ENCODE measurements at regions not wholly inside any gene's neighbourhood (a gene's known extent, or its start where the extent isn't known, plus 50 kb on each side); places are given as distances from the start of the nearest gene placed in this dataset.

DNA sequence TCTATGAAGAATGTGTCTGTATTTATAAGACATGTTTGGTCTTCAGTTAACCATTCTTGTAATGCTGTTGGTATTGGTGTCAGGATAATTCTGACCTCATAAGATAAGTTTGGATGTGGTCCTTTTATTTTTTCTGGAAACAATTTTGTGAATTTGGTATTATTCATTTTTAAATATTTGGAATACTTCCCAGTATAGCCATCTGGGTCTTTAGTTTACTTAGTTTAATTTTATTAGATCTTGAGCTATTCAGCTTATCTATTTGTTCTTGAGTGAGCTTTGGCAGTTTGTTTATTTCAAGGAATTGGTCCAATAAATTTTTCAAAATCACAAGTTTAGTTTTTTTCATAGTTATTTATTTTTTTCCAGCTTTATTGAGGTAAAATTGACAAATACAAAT is 335.4 kb upstream of the PCDH20 start:
- H3K36me3 ChIP-seq (ENCODE audit: control insufficient read depth, insufficient read depth, low read length) = no peaks in the 10 kb centered on the region
- no peak overlapping the region for H2BK5ac ChIP-seq (ENCODE audit: low read depth, low read length, poor library complexity, severe bottlenecking)
- H3K56ac ChIP-seq (ENCODE audit: extremely low read depth, insufficient read depth, low read length) = no peak overlapping the region
- no peak overlapping the region for H2BK15ac ChIP-seq (ENCODE audit: low read depth, low read length)
- POLR2A ChIA-PET (ENCODE audit: unreplicated experiment) = no interaction called here
- H2BK120ac ChIP-seq (ENCODE audit: low read depth, low read length) = no peak overlapping the region
- no peaks in the 10 kb centered on the region for H3K27me3 ChIP-seq (ENCODE audit: control insufficient read depth, insufficient read depth, low read length)
- no peak overlapping the region for H3K9ac ChIP-seq (ENCODE audit: low read depth, low read length)
- no peaks in the 10 kb centered on the region for H4K20me1 ChIP-seq (ENCODE audit: insufficient read depth, low read length)
- intact Hi-C loops (cut with micrococcal nuclease) (no loop called here), dilution Hi-C loops (cut with HindIII; ENCODE audit: low sequenced_read_pairs, unreplicated experiment) (no loop called here), in situ Hi-C loops (cut with MboI; ENCODE audit: low sequenced_read_pairs) (no loop called here)
- H3K4me2 ChIP-seq (ENCODE audit: low read depth, low read length) = no peak overlapping the region
- no peaks in the 10 kb centered on the region for H3K79me1 ChIP-seq (ENCODE audit: low read depth in 1 of 2, low read length in 2 of 2)
- H3K9me1 ChIP-seq (ENCODE audit: insufficient read depth, low read length) = no peaks in the 10 kb centered on the region
- H3K4me1 ChIP-seq (ENCODE audit: control insufficient read depth, insufficient read depth, low read length) = no peaks in the 10 kb centered on the region
- H3K4me3 ChIP-seq (ENCODE audit: insufficient read depth, low read depth, low read length) = no peak overlapping the region
- BruUV-seq (replicated peaks) = no TSS peak
- CTCF ChIA-PET = interaction anchor here (0.6 kb wide), 1 partner anchor 111 kb away, joined by 3 read pairs; no protein-coding TSS in a partner anchor
- no peak overlapping the region for H3K18ac ChIP-seq (ENCODE audit: low read depth, low read length)
- no peak for TF ChIP-seq ELK1 (IDR thresholded peaks at IDR 0.05; ENCODE audit: borderline replicate concordance, low read depth, low read length)
- TF ChIP-seq NFE2L2 (IDR thresholded peaks at IDR 0.05; ENCODE audit: low read depth, low read length) = no peak
- TF ChIP-seq FOS (IDR thresholded peaks at IDR 0.05; ENCODE audit: low read depth, low read length) = no peak
- no peak for TF ChIP-seq MXI1 (IDR thresholded peaks at IDR 0.05; ENCODE audit: borderline replicate concordance, low read depth, low read length)
- H2BK20ac ChIP-seq (ENCODE audit: low read depth, low read length) = no peak overlapping the region
- H2AK5ac ChIP-seq (ENCODE audit: low read depth, low read length) = no peak overlapping the region
- H2AFZ ChIP-seq (replicated peaks; ENCODE audit: low read length, poor library complexity) = no peak overlapping the region
- no peak overlapping the region for H3K4ac ChIP-seq (ENCODE audit: low read depth, low read length)
- H4K5ac ChIP-seq (ENCODE audit: low read depth, low read length) = no peak overlapping the region
- no peak overlapping the region for H3K14ac ChIP-seq (replicated peaks; ENCODE audit: low read depth, low read length)
- no peak overlapping the region for H4K91ac ChIP-seq (ENCODE audit: insufficient read depth, low read depth, low read length)
- H3K9me3 ChIP-seq (ENCODE audit: control insufficient read depth, insufficient read depth, low read length) = no peaks in the 10 kb centered on the region
- no peak overlapping the region for H2AK9ac ChIP-seq (replicated peaks; ENCODE audit: low read depth, low read length, poor library complexity)
- H3K23ac ChIP-seq (ENCODE audit: low read depth, low read length) = no peak overlapping the region
- DNase-seq (no peak), ATAC-seq (ENCODE audit: low read depth) (no peak)
- no peak overlapping the region for H4K8ac ChIP-seq (ENCODE audit: low read depth in 2 of 2, low read length in 2 of 2)
- no peak overlapping the region for H3K27ac ChIP-seq (ENCODE audit: insufficient read depth, low read length)
